Fibroblast of pulmonary artery (primary cell): ENCODE measurements at regions not wholly inside any gene's neighbourhood (a gene's known extent, or its start where the extent isn't known, plus 50 kb on each side); places are given as distances from the start of the nearest gene placed in this dataset.
A peak's percentile ranks its signal among the peaks of the same experiment; 100 is the strongest.

Source experiments
- DNase-seq: peaks from one replicate; pipeline ENCODE4 v3.0.0-alpha.2; 2010; ENCODE audit warnings: low read depth
- H3K4me3 ChIP-seq: replicated peaks from 2 replicates; pipeline ENCODE4 v1.5.1; 2011; ENCODE audit warnings: low read depth, mild to moderate bottlenecking, control low read depth, low read length, moderate library complexity
- TF ChIP-seq, protein P1 (sequence below): IDR thresholded peaks from 2 replicates; pipeline ENCODE4 v1.5.1; 2011; ENCODE audit warnings: mild to moderate bottlenecking, control low read depth, low read length, inconsistent platforms; ENCODE audit errors: missing control alignments

DNA sequence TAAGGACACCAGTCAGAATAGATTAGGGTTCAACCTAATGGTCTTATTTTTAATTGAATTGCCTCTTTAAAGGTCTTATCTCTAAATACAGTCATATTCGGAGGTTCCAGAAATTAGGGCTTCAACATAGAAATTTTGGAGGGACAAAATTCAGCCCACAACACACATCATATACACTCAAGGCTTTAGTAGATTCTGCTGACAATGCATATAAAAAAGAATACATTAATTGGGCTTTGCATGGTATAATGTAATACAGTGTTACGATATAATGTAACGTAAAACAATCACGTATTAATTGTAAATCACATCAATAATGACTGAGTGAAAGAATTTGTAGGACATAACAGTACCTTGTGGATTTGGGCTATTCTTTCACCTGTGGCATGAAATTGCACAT is 787.8 kb downstream of the STIM2 start:
- DNase-seq: no peak
- TF ChIP-seq, protein P1, sequence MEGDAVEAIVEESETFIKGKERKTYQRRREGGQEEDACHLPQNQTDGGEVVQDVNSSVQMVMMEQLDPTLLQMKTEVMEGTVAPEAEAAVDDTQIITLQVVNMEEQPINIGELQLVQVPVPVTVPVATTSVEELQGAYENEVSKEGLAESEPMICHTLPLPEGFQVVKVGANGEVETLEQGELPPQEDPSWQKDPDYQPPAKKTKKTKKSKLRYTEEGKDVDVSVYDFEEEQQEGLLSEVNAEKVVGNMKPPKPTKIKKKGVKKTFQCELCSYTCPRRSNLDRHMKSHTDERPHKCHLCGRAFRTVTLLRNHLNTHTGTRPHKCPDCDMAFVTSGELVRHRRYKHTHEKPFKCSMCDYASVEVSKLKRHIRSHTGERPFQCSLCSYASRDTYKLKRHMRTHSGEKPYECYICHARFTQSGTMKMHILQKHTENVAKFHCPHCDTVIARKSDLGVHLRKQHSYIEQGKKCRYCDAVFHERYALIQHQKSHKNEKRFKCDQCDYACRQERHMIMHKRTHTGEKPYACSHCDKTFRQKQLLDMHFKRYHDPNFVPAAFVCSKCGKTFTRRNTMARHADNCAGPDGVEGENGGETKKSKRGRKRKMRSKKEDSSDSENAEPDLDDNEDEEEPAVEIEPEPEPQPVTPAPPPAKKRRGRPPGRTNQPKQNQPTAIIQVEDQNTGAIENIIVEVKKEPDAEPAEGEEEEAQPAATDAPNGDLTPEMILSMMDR: no peak
- no peak overlapping the region for H3K4me3 ChIP-seq

- no peak overlapping the region for H3K4me3 ChIP-seq
- TF ChIP-seq, protein P1: no peak
- no peak for DNase-seq
Measured at GRCh38 chr4:27662426-27662825, 801.8 kb downstream of the STIM2 start.

DNA sequence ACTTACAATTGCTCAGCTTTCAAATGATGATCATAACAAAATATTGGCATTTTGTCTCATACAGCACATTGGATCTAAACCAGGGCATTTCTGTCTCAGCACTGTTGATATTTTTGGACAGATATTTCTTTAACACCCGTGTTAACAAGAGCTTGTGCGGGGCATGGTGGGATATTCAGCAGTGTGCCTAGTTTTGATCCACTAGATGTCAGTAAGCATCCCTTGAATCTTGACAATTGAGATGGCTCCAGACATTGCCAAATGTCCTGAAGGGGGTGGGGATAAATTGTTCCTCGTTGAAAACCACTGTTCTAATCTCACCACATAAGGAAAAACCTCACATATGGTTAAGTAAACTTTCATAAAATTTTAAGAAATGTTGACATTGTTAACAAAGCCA is 806.3 kb downstream of the STIM2 start:
- DNase-seq: no peak
- TF ChIP-seq, protein P1: no peak
- no peak overlapping the region for H3K4me3 ChIP-seq

DNA sequence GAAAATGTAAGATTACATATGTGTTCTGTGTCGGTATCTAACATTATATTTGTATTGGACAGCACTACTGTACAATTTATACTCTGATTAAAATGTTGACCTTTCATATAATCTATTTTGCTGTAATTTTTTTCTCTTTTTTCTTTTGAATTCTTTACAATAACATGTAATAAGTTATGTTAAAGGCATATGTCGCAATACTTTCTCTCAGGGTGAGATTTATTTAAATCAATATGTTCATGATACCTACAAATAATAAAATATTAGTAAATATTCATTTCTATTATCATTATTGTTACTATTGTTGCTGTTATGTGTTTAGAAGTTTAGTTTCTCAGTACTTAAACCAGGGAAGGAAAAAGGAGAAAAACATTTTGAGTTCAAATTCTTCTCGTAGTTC is 807.4 kb downstream of the STIM2 start:
- DNase-seq: no peak
- TF ChIP-seq, protein P1: no peak

DNA sequence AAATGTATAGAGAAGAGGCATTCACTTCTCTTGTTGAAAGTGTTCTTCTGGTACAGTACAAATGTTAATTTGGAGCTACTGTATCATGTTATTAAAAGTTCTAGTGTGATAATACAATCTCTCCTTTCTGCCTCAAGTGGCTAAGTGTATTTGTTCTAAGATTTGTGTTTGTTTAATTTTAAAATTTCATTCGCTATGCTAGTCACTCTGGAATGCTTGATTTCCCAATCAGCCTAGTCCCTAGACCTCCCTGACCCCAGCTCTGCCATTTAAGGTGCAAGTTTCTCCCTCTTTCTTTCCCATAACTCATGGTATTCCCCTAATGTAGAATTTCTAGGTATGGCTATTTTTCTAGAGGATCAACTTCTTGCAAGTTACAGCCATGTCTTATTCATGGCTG is 817.4 kb downstream of the STIM2 start:
- H3K4me3 ChIP-seq: no peak overlapping the region
- DNase-seq: no peak
- TF ChIP-seq, protein P1: no peak

More for the DNA sequence above, 807.4 kb downstream of the STIM2 start:
- no peak overlapping the region for H3K4me3 ChIP-seq

DNA sequence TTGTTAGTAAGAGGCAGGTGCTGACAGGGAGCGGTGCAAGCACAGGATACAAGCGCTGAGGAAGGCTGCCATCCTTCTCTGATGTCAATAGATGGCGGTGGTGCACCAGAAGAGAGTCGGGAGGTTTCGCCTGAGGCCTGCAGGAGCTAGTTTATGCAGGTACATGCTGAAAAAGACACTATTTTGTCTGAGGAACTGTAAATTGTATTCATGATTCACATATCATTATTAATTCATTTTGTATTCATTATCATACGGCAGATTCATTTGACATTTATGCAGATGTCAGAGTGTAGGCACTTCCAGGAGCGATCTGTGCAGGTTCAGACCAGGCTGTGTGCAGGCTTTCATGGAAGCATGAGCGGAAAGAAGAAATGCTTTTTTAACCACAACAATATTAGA is 824.0 kb downstream of the STIM2 start:
- peak; percentile 54 for DNase-seq
- TF ChIP-seq, protein P1: peak; percentile 69
- H3K4me3 ChIP-seq: no peak overlapping the region

DNA sequence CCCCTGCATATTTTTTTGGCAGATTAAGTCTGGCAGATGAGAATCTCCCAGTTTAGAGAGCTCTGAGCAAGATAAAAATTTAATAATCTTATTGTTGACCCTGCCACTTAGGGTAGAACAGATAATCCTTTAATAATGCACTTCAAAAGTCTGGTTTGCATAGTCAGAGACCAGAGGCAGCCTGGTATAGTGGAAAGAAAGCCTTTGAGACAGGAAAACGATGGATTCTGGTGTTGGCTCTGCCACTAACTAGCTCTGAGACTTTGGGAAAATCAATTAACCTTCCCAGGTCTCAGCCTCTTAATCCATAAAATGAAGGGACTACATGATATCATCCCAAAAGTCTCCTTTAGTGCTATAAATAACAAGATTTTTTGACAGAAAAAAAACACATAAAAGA is 824.5 kb downstream of the STIM2 start:
- H3K4me3 ChIP-seq: no peak overlapping the region
- TF ChIP-seq, protein P1: no peak
- DNase-seq: no peak
